ENCODE measurements at regions not wholly inside any gene's neighbourhood (a gene's known extent, or its start where the extent isn't known, plus 50 kb on each side); places are given as distances from the start of the nearest gene placed in this dataset.

DNA sequence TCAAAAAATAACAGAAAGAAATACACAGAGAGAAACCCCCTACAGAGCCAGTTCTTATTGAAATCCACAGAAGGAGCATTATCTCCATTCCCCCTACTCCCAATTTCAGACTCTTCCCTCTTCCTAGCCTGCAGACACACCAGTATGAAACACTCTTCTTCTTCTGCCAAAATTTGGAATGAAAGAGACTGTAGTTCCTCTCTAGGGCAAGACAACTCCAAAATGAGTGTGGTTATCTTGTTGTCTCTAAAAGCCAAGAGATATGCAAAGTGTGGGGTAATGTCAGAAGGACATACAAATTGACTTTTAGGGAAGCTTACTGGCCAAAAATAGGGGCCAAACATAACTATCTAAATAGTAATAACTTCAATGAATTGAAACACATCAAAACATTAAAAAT lies 337.1 kb upstream of the SETBP1 start:
- TF ChIP-seq NR3C1 (CRISPR knock-in tag; conservative IDR thresholded peaks at IDR 0.05; ENCODE audit: low read depth), result no peak
- no peak for TF ChIP-seq CTCF (IDR thresholded peaks at IDR 0.05)
